ENCODE measurements at regions not wholly inside any gene's neighbourhood (a gene's known extent, or its start where the extent isn't known, plus 50 kb on each side); places are given as distances from the start of the nearest gene placed in this dataset.

- TF ChIP-seq CTCF (IDR thresholded peaks at IDR 0.05) = no peak
- DNase-seq (no peak), ATAC-seq (no peak)
- Histone ChIP-seq H3K4me1 (peaks cover 0 to 10% (median 4%) of the 10 kb centered on the region in 9 donors), H3K36me3 (no peaks in the 10 kb centered on the region), H3K9me3 (peaks cover 0 to 4% (median 0%) of the 10 kb centered on the region in 11 donors), H3K27ac (no peak overlapping the region), H3K4me3 (no peak overlapping the region), H3K27me3 (no peaks in the 10 kb centered on the region)
- intact Hi-C loops (cut with DNase I) = no loop called here
These were observed 80.9 kb upstream of the ADAMTS5 start for GRCh38 chr21:27047658-27048314.

GRCh38 chr21:27047283-27047657 is 80.4 kb upstream of the ADAMTS5 start:
- H3K27ac ChIP-seq = no peak overlapping the region
- ATAC-seq = no peak

GRCh38 chr21:27045281-27045985 is 78.5 kb upstream of the ADAMTS5 start:
- H3K27me3 ChIP-seq = no peaks in the 10 kb centered on the region
- no peak for TF ChIP-seq CTCF (IDR thresholded peaks at IDR 0.05)
- peak overlapping the region in 4 of 10 donors; percentile 27 to 63 (median 42) for H3K27ac ChIP-seq
- H3K4me1 ChIP-seq = peaks cover 0 to 10% (median 4%) of the 10 kb centered on the region in 9 donors
- WGBS, 2 donors = 51 to 64% methylated on average over 3 of the region's 3 CpGs
- no peaks in the 10 kb centered on the region for H3K36me3 ChIP-seq
- peak in 2 of 8 donors; percentile 72 to 78 for ATAC-seq
- intact Hi-C loops (cut with DNase I) = no loop called here
- H3K4me3 ChIP-seq = no peak overlapping the region
- H3K9me3 ChIP-seq = peaks cover 0 to 4% (median 0%) of the 10 kb centered on the region in 11 donors
- no peak for DNase-seq

More at GRCh38 chr21:27047283-27047657, 80.4 kb upstream of the ADAMTS5 start:
- Histone ChIP-seq H3K4me3 (no peak overlapping the region), H3K27me3 (no peaks in the 10 kb centered on the region), H3K36me3 (no peaks in the 10 kb centered on the region), H3K4me1 (peaks cover 0 to 10% (median 4%) of the 10 kb centered on the region in 9 donors), H3K9me3 (peaks cover 0 to 4% (median 0%) of the 10 kb centered on the region in 11 donors)
- no peak for TF ChIP-seq CTCF (IDR thresholded peaks at IDR 0.05)
- 96 to 98% methylated on average over 3 of the region's 3 CpGs for WGBS, 2 donors
- no peak for DNase-seq
- intact Hi-C loops (cut with DNase I) = no loop called here

- no peaks in the 10 kb centered on the region for H3K36me3 ChIP-seq
- no peak overlapping the region for H3K27ac ChIP-seq
- no peaks in the 10 kb centered on the region for H3K27me3 ChIP-seq
- H3K4me1 ChIP-seq = peaks cover 0 to 10% (median 4%) of the 10 kb centered on the region in 9 donors
- ATAC-seq = no peak
- peaks cover 0 to 4% (median 0%) of the 10 kb centered on the region in 11 donors for H3K9me3 ChIP-seq
- DNase-seq = no peak
- WGBS, 2 donors = 83 to 92% methylated on average over 1 of the region's 1 CpG
- H3K4me3 ChIP-seq = no peak overlapping the region
- intact Hi-C loops (cut with DNase I) = no loop called here
- TF ChIP-seq CTCF (IDR thresholded peaks at IDR 0.05) = no peak
These were observed 76.5 kb upstream of the ADAMTS5 start for GRCh38 chr21:27043377-27043776.

Data from heart right ventricle (tissue), 16 donors.